ENCODE measurements at regions not wholly inside any gene's neighbourhood (a gene's known extent, or its start where the extent isn't known, plus 50 kb on each side); places are given as distances from the start of the nearest gene placed in this dataset.

DNA sequence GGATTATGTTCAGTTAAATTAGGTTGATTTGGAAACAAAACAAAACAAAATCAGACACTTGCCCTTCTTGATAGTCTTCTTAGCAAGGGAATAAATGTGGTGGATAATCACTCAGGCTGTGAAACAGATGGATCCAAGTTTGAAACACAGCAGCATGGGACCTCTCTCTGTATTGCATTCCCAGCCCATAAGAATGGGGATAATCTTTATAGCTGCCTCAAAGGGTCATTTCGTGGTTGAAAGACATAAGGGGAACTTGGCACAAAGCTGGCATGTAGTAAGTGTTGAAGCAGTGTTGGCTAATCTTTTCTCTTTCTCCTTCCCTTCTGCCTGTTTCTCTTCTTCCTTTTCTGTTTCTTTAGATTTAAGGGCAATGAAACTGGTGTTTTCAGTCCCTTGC, 333.9 kb upstream of the TLE4 start:
- DNase-seq = no peak

- DNase-seq = no peak
These were observed 331.0 kb upstream of the TLE4 start for GRCh38 chr9:79240774-79241173.

GRCh38 chr9:79242489-79242888, 329.3 kb upstream of the TLE4 start:
- DNase-seq = no peak

- DNase-seq = no peak
These were observed 325.6 kb upstream of the TLE4 start for GRCh38 chr9:79246170-79246569.

DNA sequence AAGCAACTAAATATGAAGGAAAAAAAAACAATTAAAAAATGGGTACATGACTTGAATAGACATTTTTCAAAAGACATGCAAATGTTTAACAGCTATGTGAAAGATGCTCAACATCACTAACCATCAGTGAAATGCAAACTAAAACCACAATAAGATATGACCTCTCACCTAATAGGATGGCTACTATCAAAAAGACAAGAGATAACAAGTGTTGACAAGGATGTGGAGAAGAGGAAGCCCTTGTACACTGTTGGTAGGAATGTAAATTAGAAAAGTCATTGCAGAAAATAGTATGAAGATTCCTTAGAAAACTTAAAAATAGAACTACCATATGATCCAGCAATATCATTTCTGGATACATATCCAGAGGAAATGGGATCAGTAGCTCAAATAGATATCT, 324.7 kb upstream of the TLE4 start:
- DNase-seq = no peak

- DNase-seq = no peak
These were observed 321.0 kb upstream of the TLE4 start for GRCh38 chr9:79250806-79251205.

DNA sequence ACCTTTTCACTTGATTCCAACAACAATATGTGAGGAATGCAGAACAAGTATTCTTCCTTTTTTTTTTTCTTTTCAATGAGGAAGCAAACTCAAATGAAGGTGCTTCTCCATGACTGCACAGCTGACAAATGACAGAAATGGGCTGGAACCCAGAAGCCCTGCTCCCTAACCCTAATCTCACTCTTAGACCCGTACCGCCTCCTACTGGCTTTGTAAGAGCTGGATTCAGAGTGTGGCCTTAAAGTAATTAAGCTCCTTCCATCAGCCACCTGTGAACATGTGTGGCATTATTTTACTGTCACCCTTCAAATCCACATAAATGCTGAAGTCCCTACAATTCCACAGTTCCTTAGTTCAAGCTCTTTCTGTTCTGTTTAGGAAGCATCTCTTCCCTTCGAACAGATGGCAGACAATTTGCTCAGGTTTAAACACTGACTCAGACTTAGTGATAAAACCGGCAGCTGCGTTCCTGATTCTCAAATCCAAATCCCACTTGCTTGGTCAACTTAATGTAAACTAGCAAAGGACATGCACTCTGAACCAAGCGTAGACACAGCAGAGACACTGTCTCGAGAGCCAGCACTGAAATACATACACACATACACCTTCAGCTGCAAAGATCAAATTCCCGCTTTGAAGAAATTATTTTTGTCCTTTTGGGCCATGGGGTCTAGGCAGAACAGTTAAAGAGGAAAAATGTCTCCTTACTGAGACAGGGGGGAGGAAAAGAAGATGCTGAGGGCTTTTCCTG, 316.7 kb upstream of the TLE4 start:
- no peak for DNase-seq

GRCh38 chr9:79255651-79256260, 316.0 kb upstream of the TLE4 start:
- DNase-seq = no peak

DNA sequence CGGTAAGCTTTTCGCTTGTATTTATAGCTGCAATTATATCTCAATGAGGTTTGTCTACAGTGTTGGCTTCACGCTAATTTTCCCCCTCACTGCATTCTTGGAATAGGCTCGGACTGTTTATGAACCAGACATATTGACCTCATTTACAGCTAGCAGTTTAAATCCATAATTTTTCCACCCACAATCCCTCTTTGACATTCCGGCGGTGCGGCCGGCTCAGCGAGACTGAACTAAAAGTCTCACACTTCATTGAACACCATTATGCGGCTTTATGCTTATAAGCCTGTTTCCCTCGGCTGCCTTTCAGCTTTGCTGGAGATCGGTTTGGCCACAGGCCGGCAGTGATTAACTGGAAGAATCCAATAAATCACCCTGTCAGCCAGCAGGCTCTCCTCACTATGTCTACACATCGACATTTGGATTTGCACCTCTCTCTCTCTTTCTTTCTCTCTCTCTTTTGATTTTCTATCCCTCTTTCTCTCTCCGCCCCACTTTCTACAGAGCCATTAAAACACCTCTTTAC, 315.0 kb upstream of the TLE4 start:
- DNase-seq = no peak

DNA sequence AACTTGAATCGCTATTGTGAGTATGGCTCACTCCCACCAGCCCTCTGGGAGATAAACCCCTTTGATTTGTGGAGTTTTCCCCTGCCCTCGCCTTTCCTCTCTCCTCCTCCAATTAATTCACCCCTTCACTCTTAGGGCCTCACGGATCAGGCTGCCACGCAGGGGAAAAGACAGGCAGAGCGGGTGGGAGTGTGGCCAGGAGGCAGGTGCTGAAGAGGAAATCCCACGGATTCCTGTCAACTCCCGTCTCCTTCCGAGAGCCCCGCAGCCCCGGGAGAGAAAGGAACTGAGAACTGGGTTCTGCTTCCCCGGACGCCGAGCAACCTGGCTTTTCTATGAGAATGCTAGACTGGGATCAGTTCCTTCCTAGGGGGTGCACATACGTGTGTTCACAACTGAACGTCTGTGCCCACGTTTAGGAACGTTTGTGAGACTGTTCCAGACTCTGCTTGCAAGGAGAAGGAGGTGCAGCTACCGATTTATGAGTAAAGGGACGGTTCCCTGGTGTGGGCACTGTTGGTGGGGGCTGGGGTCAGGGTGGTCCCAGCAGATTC, 314.5 kb upstream of the TLE4 start:
- DNase-seq = no peak

- no peak for DNase-seq
These were observed 313.9 kb upstream of the TLE4 start for GRCh38 chr9:79257790-79258351.

DNA sequence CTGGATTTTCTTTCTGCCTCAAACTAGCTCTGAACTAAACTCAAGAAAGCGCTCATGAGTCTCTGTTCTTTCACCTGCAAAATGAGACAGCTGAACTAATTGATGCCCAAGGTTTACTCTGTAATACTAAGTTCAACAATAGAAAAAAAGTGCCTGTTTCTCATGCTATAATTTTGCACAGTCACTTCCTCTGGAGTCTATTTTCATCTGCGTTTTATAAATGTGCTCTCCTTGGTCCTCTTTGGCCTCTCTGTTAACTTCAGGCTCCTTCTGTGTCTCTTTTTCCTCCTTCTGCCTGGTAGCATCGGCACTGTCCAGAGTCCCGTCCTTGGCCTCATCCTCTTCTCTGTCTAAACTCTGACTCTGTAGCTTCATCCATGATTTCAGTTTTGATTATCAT, 311.9 kb upstream of the TLE4 start:
- DNase-seq = no peak

GRCh38 chr9:79263628-79264027, 308.1 kb upstream of the TLE4 start:
- no peak for DNase-seq

GRCh38 chr9:79264041-79264440, 307.7 kb upstream of the TLE4 start:
- no peak for DNase-seq

DNA sequence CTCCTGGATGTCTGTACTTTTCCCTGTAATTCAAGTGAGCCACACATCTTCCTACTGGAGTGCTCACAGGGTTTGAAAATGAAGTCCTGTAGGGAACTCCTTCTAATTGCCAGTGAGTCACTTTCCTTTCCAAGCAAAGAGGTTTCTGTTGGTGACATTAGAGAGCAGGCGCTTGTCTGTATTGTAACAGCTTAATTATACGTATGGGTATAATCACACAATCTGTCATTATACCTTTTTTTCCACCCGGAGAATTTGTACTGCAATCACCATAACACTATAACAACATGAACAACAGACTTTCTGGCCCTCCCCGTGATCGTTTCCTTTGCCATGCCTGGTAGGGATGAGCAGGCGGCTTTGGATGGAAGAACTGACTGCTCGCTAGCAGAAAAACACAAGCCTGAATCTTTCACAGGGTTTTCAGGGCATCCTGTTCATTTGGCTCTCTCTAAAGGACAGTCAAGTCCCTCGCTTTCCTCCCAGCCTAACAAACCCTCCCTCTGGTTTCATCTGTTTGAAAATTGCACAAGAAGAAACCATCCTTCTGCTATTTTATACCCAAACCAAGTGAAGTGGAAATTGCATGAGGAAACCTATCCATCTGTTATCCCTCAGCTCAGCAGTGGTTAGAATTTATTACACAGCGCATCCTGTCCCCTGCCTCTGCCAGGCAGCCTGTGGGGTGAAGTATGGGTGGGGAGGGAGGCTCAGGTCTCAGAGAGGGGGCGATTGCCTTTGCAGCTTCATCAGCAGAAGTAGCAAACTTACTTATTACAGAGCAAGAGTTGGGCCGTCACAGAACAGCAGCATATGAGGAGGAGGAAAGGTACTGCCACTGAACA, 307.0 kb upstream of the TLE4 start:
- DNase-seq = no peak

DNA sequence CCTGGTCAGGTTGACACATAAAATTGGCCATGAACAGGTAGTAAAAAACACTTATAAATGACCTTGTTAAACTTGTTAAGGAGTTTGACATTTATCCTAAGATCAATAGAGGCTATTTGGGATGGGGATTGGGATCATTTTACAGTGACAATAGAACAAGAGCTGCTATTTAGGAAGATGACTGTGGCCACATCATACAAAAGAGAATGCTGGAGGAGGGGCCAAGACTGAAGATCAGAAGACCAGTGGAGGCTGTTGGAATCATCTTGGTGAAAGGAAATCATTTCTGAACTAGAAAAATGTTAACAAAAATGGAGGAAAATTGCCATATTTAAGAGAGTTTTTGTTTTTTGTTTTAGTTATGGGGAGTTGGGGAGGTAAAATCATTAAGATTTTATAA, 304.8 kb upstream of the TLE4 start:
- no peak for DNase-seq

DNA sequence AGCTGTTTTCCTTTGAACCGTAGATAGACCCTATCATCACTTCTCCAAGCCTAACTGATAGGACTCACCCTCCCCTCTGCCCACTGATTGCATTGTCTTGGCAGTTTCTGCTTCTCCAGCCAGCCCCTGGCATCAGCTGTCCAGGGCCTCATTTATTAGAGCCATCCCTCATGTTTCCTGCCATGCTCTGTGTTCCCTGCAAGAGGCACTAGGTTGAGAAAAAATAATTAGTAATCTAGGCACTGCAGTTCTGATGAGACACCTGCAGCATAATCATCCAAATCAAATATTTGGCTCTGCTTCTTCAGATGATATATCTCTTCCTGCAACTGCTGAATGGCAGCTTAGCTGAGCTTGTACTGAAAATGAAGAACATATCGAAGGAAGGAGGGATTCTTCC, 303.0 kb upstream of the TLE4 start:
- DNase-seq = no peak

DNA sequence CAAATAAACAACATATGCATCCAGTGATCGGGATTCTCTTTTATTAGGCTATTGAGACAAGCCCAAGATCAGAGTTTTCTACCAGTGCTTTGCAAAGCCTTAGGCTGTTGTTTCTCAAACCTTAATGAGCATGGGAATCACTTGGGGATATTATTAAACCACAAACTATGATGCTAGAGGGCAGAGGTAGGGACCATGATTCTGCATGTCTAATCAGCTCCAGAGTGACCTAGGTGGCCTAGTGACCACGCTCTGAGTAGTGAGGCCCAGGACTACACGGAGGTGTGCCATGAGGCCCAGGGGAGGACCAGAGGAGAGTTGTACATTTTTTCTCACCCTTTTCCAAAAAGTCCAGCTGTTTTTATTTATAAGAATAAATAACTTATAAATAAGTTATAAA, 298.5 kb upstream of the TLE4 start:
- no peak for DNase-seq

GRCh38 chr9:79279356-79279755, 292.4 kb upstream of the TLE4 start:
- DNase-seq = no peak

DNA sequence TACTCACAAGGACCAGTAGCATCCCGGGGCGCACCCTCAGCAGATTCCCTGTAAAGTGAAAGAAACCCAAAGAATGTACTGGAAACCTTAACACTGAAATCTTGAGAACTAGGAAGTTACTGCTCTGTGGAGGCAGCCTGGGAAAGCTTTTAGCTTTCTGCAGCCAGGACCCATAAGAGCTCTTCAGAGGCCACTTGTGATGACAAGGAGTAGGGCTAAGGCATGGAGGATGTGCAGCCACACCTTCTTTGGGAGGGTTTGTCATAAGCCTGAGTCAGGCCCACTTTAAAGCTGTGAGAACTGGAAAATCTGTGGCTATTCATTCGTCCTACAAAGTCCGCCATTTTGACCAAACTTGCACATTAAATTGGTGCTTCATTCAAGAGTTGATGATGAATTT, 291.1 kb upstream of the TLE4 start:
- no peak for DNase-seq

GRCh38 chr9:79284081-79284480, 287.7 kb upstream of the TLE4 start:
- DNase-seq = no peak

GRCh38 chr9:79286992-79287707, 284.6 kb upstream of the TLE4 start:
- DNase-seq = no peak

Data from stimulated activated CD4-positive, alpha-beta T cell treated with anti-CD3 and anti-CD28 coated beads, Interleukin-1b, Interleukin-23, amount 100 ng/mL, for 48 hours (primary cell).